Progenitor cell of endocrine pancreas (in vitro differentiated cells): ENCODE measurements at regions not wholly inside any gene's neighbourhood (a gene's known extent, or its start where the extent isn't known, plus 50 kb on each side); places are given as distances from the start of the nearest gene placed in this dataset.

ENCODE experiments used
- DNase-seq: peaks from one replicate; pipeline ENCODE4 v3.0.0; 2021; ENCODE audit warnings: low spot score; ENCODE audit not compliant: unreplicated experiment
- H3K27ac Mint-ChIP-seq: 2 replicates; pipeline ENCODE4 v1.8.0; 2021; ENCODE audit warnings: mild to moderate bottlenecking, moderate library complexity, mixed read lengths
- H3K27me3 Mint-ChIP-seq: 2 replicates; pipeline ENCODE4 v1.8.0; 2021; ENCODE audit warnings: mixed read lengths
- H3K36me3 Mint-ChIP-seq: 2 replicates; pipeline ENCODE4 v1.8.0; 2022; ENCODE audit warnings: mixed read lengths; ENCODE audit not compliant: insufficient read depth
- H3K4me1 Mint-ChIP-seq: 2 replicates; pipeline ENCODE4 v1.8.0; 2021; ENCODE audit warnings: low read depth, mixed read lengths
- H3K4me3 Mint-ChIP-seq: 2 replicates; pipeline ENCODE4 v1.8.0; 2021; ENCODE audit warnings: low read depth, mild to moderate bottlenecking, moderate library complexity, mixed read lengths
- H3K9me3 Mint-ChIP-seq: 2 replicates; pipeline ENCODE4 v1.8.0; 2021; ENCODE audit warnings: low read depth, mixed read lengths
- CTCF ChIP-seq: fragments of 200-600 bp; sonication (generic); IDR thresholded peaks from one replicate; pipeline ENCODE4 v1.5.0; 2021; ENCODE audit warnings: antibody characterized with exemption, mild to moderate bottlenecking; ENCODE audit not compliant: unreplicated experiment

DNA sequence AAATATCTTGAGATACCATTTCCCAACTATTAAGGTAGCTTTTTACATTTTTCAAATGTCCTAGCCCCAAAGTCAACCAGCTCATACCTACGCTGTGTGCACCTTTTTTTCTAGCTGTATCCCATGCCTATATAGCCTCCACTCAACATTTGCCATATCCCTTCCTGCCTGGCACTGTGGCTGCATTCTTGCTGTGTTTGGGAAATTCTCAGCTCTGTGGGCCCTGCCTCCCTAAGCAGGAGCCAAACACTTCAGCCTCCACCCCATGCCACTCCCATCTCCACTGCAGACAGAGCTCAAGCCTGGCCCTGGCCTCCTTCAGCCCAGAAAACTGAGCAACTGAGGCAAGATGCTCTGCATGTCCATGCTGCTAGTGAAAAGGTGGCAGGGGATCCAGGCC lies 141.3 kb downstream of the RAB11FIP2 start:
- TF ChIP-seq CTCF = no peak
- DNase-seq = no peak
- Mint-ChIP-seq H3K4me3 (no peak overlapping the region), H3K36me3 (no peaks in the 10 kb centered on the region), H3K9me3 (no peaks in the 10 kb centered on the region), H3K4me1 (no peaks in the 10 kb centered on the region), H3K27me3 (peaks cover 63% of the 10 kb centered on the region), H3K27ac (no peak overlapping the region)

DNA sequence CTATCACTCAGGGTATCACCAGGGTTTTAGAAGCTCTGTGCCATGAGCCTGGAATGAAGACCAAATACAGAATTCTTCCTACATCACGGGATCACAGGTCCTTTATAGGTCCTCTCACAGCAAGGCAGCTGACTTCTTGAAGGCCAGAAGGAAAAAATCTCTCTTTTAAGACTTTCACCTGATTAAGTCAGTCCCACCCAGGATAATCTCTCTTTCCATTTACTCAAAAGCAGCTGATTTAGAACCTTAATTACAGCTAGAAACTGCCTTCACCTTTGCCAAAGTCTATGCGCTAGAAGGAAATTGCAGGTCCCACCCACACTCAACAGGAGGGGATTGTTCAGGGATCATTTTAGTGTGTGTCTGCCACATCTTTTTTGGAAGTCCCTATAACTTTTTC lies 135.1 kb downstream of the RAB11FIP2 start:
- H3K9me3 Mint-ChIP-seq = no peaks in the 10 kb centered on the region
- no peak overlapping the region for H3K27ac Mint-ChIP-seq
- H3K27me3 Mint-ChIP-seq = peaks cover 56% of the 10 kb centered on the region
- H3K4me1 Mint-ChIP-seq = no peaks in the 10 kb centered on the region
- no peaks in the 10 kb centered on the region for H3K36me3 Mint-ChIP-seq
- H3K4me3 Mint-ChIP-seq = no peak overlapping the region
- no peak for DNase-seq
- no peak for TF ChIP-seq CTCF

DNA sequence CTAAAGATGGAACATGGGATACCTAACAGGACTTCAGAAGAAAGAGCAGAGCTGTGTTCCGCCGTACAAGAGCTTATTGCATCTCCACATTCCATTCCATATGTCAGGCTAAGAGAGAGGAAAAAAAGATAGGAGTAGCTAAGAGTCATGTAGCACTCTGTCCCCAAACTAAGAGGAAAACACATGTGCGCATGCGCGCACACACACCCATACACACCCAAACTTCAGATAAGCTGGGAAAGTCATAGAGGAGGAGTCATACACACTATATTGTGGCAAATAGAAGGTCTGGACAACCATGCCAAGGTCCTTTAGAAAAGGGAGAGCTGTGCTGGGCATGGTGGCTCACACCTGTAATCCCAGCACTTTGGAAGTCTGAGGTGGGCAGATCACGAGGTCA lies 132.4 kb downstream of the RAB11FIP2 start:
- Mint-ChIP-seq H3K4me3 (no peak overlapping the region), H3K9me3 (no peaks in the 10 kb centered on the region), H3K4me1 (no peaks in the 10 kb centered on the region), H3K36me3 (no peaks in the 10 kb centered on the region), H3K27ac (no peak overlapping the region), H3K27me3 (peaks cover 38% of the 10 kb centered on the region)
- DNase-seq = no peak
- TF ChIP-seq CTCF = no peak

DNA sequence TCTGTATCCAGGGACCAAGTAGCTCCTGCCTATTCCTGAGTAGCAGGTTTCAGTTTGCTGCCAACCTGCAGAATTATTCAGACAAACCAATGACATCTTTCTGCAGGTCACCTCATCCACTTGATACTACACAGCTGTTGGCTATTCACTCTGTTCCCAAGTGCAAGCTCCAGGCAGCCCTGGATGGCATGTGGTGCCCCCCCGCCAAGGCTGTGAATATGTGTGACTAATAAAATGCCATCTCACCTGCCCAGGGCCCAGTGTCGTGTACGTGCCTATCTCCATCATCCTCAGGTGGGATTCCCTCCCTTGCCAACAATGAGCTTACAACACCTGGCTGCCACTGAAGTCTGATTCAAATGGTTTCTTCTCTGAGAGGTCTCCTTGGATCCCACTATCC lies 125.8 kb downstream of the RAB11FIP2 start:
- Mint-ChIP-seq H3K4me1 (no peaks in the 10 kb centered on the region), H3K4me3 (no peak overlapping the region), H3K27me3 (peaks cover 11% of the 10 kb centered on the region), H3K9me3 (no peaks in the 10 kb centered on the region), H3K27ac (no peak overlapping the region), H3K36me3 (no peaks in the 10 kb centered on the region)
- no peak for TF ChIP-seq CTCF
- no peak for DNase-seq

DNA sequence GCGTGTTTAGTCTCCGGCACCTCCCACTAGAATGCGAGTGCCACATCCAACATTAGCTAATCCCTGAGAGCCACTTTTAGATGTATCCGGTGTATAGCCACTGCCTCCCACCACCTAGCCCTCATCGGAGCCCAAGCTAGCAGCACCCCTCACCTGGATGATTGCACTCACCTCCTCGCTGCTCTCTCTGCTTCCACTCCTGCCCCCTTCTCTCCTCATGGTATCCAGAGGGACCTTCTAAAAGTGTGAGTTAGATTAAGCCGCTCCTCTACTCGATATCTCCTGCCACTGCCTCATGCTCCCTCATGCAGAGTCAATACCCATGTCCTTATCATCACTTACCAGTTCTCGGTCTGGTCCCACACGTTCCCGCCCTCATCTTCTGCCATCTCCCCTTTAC lies 125.3 kb downstream of the RAB11FIP2 start:
- H3K36me3 Mint-ChIP-seq = no peaks in the 10 kb centered on the region
- H3K27ac Mint-ChIP-seq = no peak overlapping the region
- H3K4me3 Mint-ChIP-seq = no peak overlapping the region
- TF ChIP-seq CTCF = no peak
- no peak for DNase-seq
- peaks cover 12% of the 10 kb centered on the region for H3K27me3 Mint-ChIP-seq
- no peaks in the 10 kb centered on the region for H3K4me1 Mint-ChIP-seq
- H3K9me3 Mint-ChIP-seq = no peaks in the 10 kb centered on the region
